HG03108 (cell line): ENCODE measurements at regions not wholly inside any gene's neighbourhood (a gene's known extent, or its start where the extent isn't known, plus 50 kb on each side); places are given as distances from the start of the nearest gene placed in this dataset.

ENCODE experiments used
- ATAC-seq: cut with Tn5 transposase; IDR thresholded peaks from one replicate; pipeline ENCODE4 v1.9.1; 2021; ENCODE audit warnings: moderate library complexity; ENCODE audit not compliant: unreplicated experiment

DNA sequence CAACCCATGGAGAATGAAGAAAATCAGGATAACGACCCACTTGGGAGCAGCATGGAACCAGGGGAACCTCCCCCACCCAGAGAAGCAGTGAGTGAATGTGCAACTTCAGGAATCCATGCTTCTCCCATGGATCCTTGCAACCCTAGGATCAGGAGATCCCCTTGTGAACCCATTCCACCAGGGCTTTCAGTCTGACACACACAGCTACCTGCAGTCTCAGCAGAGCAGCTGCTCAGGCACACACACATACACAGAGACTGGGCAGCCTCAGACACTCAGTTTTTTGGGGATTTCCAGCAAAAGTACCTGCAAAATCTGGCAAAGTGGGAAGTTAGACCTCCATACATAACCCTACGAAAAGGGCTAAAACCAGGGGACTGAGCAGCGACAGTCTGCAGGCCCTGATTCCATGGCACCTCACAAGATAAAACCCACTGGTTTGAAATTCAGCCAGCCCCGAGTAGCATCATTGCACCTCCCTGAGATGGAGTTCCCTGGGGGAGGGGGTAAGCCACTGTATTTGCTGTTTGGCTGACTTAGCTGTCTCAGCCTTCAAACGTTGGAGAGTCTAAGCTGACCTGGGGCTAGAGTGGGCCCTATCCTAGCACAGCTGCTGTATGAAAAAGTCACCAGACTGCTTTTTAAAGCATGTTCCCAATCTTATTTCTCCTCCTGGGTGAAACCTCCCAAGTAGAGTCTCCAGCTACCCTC lies 737.5 kb upstream of the NDST4 start:
- ATAC-seq = no peak

DNA sequence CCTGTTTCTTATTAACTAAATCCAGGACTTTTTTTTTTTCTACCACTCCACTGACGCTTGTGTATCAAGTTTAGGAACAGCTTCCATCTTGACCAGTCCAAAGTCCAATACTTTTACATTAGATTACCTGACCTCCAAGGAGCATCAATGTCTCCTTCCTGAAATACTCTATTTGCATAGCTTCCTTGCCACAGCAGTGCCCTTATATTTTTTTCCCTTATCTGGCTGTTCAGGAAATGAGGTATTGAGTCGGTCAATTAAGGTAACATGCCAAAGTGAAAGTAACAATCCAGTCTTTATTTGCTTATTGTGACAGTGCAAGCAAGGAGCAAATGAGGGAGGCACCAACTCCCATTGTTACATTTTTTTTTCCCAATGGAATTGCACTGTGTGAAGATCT lies 730.8 kb upstream of the NDST4 start:
- no peak for ATAC-seq

DNA sequence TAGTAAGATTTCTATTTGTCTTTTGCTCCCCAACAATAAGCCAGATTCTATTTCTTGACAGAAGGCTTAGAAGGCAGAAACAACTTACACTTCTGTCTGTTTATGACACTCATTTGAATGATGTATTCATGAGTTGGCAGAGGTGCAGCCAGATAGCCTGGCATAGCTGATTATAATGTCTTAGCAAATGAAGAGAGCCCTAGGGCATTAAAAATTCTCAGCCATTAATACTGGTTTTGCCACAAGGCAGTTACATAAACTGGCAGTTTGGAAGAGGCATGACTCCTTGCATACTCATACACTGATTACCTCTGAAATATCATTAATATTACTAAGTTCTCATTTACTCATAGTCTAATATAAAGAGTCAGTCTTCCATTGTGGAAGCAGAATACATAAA lies 728.5 kb upstream of the NDST4 start:
- no peak for ATAC-seq

DNA sequence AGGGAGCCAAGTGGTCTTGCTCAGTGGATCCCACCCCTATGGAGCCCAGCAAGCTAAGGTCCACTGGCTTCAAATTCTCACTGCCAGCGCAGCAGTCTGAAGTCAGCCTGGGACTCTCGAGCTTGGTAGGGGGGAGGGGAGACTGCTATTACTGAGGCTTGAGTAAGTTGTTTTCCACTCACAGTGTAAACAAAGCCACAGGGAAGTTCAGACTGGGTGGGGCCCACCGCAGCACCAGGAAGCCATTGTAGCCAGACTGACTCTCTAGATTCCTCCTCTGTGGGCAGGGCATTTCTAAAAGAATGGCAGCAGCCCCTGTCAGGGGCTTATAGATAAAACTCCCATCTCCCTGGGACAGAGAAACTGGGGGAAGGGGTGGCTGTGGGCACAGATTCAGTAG lies 721.0 kb upstream of the NDST4 start:
- no peak for ATAC-seq

DNA sequence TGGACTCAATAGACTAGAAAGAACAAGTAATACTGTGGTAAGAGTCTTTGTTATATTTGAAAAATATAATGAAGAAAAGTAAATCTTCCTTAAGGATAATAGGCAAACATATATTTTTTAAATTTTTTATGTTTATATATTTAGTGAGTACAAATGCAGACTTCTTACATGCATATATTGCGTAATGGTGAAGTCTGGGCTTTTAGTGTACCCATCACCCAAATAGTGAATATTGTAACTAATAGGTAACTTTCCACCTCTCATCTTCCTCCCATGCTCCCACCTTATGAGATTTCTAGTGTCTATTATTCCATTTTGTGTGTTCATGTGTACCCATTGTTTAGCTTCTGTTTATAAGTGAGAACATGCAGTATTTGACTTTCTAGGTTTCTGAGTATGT lies 711.2 kb upstream of the NDST4 start:
- no peak for ATAC-seq

DNA sequence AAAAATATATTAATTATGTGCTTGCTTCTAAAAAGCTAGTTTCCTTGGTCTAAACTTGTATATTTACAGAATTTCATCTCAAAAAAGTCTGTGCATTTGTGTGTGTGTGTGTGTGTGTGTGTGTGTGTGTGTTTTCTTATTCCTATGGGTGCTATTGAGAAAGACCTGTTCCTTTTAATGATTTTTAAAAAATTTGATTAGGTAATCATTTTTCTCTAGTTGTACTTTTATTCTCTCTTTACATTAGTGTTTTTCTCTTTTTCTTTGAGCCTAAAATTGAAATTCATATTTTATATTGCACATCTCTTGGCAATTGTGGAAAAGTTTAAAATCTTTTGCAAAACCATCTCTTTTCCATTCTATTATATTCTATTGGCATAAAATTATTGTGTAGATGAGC lies 690.4 kb upstream of the NDST4 start:
- ATAC-seq = no peak

DNA sequence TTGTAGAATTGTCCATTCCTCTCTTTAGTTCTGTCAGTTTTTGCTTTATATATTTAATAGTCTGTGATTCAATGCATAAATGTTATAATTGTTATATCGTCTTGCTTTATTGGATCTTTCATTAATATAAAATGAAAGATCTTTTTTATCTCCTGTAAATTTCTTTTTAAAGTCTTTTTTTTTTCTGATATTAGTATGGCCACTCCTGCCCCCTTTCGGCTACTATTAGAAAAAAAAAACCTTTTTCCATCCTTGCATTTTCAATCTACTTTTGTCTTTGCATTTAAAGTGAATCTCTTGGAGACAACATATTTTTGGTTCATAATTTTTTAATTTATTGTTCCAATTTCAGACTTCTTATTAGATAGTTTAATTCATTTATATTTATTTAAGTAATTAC lies 677.4 kb upstream of the NDST4 start:
- no peak for ATAC-seq

DNA sequence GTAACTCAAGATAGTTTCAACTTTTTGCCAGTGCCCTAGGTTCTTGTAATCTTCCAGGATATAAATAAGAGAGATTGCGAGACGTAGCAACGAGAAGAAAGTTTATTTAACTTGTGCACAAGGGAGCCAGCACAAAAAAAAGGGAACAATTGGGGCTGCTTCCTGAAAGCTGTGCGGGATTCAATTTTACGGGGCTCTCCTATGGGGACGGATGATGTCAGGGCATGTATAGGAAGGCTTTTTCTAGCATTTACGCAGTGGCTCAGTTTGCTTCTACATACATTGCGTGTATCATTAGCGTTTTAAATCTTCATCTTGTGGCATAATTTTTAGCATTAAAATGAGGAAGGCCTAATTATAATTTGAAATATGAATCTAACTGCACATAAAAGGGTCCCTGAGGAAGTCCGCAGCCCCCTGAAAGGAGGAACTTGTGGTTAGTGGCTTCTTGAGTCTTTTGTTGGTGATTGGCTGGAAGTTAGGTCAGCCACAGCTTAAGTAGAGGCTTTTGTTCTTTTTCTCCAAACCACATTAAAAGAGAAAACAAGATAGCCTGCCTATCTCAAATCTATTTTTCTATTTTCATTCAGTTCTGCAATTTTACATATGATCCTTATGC lies 668.2 kb upstream of the NDST4 start:
- ATAC-seq = no peak

DNA sequence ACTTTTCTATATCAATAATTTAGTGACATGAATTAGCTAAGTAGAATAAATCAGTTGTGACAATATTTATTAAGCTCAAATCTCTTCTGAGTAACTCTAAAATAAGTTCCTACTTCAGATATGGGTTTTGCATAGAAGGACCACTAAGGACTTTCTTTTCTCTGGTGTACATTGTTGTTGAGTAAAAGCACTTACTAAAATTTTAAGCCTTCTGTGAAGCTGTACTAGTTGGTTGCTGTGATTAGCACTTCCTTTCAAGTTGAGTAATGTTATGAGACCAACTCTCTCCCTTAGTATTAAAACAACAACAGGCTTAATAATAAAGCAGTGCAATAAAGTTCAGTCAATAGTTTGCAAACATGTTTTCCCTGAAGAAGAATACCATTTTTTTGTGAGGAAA lies 667.4 kb upstream of the NDST4 start:
- peak; percentile 62 for ATAC-seq

DNA sequence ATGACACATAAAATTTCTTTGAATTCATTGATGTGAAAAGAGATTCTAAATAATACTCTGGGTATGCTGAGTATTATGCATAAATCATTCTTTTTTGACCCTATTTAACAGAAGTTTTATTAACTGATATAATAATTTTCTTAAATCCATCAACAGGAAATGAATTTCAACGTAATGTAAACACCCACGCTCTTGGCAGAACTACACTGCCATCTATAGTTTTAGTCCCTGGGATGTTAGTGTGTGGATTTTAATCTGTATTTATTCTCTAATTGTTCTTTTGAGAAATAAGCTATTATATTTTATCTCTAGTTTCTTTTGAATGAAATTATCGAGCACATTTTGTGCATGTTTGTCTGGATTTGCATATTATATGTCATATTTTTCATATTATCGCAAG lies 666.8 kb upstream of the NDST4 start:
- ATAC-seq = no peak

DNA sequence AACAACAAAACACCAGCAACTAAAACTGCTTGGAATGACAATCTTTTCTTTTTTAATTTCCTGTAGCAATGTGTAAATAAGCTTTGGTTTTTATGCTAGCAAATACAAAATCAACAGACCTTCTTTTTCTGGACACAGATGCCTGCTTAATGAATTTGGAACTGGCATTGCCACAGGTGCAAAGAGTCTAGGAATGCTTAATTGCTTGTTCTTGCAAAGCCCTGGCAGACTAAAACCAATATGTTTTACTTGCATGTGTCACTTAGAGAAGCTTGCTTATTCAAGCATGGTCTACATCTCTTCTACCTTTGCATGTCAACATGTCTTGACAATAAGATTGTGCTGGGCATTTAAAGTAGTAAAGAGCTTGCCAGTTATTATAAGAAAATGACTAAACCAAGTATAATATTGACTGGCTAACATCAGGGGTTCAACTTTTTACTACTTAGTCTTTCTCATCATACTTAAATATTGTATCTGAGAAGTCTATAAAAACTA lies 656.7 kb upstream of the NDST4 start:
- no peak for ATAC-seq

DNA sequence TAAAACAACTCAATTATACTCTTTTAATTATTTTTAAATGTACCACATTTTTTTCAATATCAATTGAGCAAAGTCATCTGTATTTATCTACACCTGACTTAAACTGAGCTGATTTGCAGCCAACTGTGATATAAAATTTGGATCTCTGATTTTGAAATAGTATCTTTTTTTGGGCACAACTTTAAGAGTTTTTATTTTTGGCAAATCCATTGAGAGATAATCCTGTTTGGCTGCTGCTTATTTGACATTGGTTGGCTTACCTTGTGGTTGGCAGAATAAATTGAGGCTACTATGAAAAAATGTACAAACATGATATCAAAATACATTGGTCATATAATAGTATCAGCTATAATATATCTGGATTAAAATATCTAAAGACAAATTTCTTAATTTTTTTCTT lies 656.0 kb upstream of the NDST4 start:
- no peak for ATAC-seq

DNA sequence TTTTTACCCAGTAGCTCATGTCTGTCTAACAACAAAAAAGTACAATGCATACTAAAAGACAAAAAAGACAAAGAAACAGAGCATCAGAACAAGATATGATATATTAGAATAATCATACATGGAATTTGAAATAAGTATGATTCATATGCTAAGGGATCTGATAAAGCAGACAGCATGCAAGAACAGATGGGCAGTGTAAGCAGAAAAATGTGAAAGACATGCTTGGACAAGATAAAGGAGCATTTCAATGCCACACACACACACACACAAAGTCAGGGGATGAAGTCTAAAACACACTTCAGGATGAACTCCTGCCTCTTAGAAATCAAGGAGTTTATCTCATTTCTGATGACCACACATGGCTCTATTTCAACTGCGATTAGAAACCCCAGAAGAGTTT lies 649.6 kb upstream of the NDST4 start:
- no peak for ATAC-seq

DNA sequence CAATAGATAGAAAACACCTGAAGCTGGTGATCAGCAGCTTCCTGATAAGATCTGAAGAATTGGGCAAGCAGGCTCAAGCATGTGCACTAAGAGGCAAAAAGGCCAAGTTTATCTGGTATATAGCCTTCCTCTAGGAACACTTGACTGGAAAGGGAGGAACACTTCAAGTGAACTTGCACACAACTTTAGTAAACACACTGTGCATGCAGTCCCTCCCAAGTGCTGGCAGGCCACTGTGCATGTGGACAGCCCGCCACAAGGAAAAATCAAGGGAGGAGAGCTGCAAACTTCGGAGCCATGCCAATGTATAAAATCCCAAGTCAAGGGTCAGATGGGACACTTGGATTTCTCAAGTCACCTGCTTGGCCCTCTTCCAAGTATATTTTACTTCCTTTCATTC lies 645.8 kb upstream of the NDST4 start:
- no peak for ATAC-seq

DNA sequence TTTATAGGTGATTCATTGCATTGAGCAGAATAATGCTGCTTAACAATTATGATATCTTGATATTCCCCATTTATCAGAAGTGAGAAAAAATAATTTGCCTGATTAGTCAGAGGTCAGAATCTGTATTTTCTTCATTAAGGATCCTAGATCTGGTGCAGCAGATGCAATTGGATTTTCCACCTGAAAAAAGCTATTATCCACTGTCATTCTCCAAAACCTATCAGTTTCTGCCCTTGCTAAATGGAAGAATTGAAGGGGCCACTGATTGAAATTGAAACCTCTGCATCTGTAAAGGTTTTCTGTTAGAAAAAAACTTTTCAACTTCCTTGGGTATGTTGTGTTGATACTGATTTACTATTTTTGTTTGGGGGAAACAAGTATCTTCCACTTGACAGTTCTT lies 636.0 kb upstream of the NDST4 start:
- no peak for ATAC-seq

DNA sequence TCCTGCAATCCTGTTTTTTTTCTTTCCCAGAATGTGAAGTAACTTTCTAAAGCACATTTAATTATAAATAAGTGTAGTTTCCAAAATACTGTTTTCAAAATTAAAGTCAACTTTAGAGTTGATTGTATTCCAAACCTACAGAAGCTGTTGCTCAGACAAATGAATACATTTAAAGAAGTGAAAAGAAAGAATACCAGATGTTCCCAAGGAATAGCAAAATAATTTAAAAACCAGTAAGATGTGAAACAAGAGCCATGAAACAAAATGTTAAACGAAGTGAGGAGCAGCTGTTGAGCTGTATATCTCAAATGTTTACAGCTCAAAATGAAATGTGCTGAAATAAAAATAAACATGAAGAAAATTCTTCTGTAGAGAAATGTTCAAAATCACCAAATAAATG lies 627.4 kb upstream of the NDST4 start:
- no peak for ATAC-seq

DNA sequence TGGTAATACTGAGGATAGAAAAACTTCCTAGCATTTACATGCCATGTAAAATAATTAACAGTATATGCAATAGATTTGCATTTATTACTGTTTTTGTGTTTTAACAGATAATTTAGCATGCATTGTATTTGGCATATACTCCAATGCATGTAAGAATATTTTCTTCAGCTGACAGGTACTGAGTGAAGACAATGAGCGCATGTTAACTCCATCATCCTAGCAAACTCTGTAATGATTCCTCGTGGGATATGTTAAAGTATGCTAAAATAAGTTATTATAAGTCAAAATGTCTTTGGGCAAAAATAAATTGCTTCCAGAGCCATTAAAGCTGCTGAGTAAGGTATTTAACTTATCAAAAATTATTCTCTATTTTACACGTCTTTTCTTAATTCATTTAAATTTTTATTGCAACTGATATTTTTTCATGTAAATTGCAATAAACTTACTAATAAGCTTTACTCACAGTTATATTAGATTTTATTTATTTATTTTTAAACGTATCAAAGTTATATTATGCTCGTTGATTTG lies 616.4 kb upstream of the NDST4 start:
- no peak for ATAC-seq

DNA sequence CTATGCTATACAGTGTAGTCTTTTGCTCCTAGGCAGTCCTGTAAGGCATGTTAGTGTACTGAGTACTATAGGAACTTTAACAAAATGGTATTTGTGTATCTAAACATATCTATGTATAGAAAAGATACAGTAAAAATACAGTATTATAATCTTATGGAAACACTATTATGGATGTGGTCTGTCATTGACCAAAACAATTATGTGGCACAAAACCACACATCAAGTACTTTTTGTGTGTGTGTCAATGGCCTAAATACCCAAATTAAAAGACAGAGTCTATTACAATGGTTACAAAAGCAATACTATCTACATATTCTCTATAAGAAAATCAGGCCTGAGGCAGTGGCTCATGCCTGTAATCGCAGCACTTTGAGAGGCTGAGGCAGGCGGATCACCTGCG lies 610.2 kb upstream of the NDST4 start:
- ATAC-seq = no peak

DNA sequence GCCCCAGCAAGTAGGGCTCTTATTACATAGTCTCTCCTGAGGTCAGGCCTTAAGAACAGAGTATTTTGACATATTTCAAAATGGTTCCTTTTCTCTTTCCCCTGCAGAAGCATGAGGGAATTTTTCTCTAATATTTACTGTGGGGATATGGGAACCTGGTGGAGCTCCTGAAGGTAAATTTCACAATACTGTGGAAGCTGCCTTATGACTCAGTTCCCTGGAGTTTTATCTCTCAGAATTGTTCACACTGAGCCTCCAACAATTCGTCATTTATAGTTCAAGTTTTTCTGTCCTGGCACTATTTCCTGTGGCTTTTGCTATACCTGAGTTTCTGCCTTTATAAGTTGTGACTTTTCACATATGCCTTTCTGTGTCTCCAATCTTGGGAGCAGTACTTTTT lies 607.2 kb upstream of the NDST4 start:
- no peak for ATAC-seq

DNA sequence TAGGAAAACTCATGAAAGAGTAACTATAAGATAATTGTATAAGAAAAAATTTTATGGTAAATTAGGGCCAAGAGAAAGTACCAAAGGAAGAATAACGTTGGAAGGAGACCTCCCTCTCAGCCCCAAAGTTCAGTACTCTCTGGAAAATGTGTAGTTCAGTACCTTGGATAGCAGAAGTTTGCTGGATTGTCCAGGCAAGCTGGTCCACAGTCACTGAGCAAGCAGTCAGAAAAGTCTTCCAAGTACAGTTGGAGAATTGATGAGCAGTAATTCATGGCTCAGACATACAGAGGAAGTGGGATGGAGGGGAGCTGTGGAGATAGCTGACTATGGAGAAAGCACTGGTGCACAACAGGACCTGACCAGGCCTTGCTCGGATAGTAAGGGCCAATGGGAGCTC lies 598.2 kb upstream of the NDST4 start:
- ATAC-seq = no peak

DNA sequence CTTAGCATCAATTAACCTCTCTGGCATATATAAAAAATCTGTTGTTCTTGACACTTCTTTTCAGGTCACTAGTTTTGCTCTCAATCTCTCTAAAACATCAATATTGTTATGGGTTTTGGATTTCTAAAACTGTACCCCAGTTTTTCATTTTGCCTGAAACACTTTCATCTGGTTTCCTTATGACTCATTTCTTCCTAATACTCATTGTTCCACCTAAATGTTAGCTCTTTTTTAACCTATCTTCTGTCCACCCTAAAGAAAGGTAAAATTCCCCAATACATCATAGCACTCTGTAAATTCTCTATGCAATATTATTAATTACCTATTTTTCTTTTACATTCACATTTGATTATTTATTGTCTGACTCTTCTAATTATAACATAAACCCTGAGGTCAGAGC lies 575.5 kb upstream of the NDST4 start:
- ATAC-seq = no peak

DNA sequence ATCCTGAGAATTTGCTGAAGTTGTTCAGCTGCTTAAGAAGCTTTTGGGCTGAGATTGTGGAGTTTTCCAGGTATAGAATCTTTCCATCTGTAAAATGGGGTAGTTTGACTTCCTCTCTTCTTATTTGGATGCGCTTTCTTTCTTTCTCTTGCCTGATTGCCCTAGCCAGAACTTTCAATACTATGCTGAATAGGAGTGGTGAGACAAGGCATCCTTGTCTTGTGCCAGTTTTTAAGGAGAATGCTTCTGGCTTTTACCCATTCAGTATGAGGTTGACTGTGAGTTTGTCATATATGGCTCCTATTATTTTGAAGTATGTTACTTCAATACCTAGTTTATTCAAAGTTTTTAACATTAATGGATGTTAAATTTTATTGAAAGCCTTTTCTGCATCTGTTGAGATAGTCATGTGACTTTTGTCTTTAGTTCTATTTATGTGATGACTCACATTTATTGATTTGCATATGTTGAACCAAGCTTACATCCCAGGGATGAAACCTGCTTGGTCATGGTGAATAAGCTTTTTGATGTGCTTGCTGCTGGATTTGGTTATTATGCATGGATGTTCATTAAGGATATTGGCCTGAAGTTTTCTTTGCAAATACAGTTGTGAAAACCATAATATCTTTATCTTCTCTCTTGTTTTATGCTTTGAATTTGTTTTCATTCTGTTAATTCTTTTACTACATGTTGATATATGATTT lies 573.8 kb upstream of the NDST4 start:
- no peak for ATAC-seq
